Esophagus muscularis mucosa (tissue), 4 donors: ENCODE measurements at regions not wholly inside any gene's neighbourhood (a gene's known extent, or its start where the extent isn't known, plus 50 kb on each side); places are given as distances from the start of the nearest gene placed in this dataset.

Experiments
- DNase-seq: peaks from one replicate; pipeline ENCODE4 v3.0.0-alpha.2; 2017; ENCODE audit errors: extremely low spot score
- H3K27ac ChIP-seq, 4 donors: fragments of 200-600 bp; sonication (generic); replicated peaks in 1 of 4; 1 replicate in 3 of 4; 2 replicates in 1 of 4; pipeline ENCODE4 v1.5.1; 2016 to 2019; ENCODE audit warnings: mild to moderate bottlenecking in 1 of 4
- H3K27me3 ChIP-seq, 4 donors: fragments of 200-600 bp; sonication (generic); one replicate each; pipeline versions ENCODE4 v1.5.1 to v1.6.0; 2016 to 2019
- H3K36me3 ChIP-seq, 4 donors: fragments of 200-600 bp; sonication (generic); one replicate each; pipeline ENCODE4 v1.5.1; 2016 to 2019
- H3K4me1 ChIP-seq, 4 donors: fragments of 200-600 bp; sonication (generic); one replicate each; pipeline ENCODE4 v1.5.1; 2016 to 2019
- H3K4me3 ChIP-seq, 4 donors: fragments of 200-600 bp; sonication (generic); 1 replicate in 2 of 4; 2 replicates in 2 of 4; pipeline ENCODE4 v1.5.1; 2016 to 2019; ENCODE audit warnings: mild to moderate bottlenecking in 4 of 4, moderate library complexity in 1 of 4
- H3K9me3 ChIP-seq, 4 donors: fragments of 200-600 bp; sonication (generic); 1 replicate in 3 of 4; 2 replicates in 1 of 4; pipeline ENCODE4 v1.5.1; 2016 to 2019
- EP300 ChIP-seq: sonication (generic); formaldehyde crosslinking; IDR thresholded peaks from one replicate; pipeline ENCODE4 v1.6.1; 2017; ENCODE audit warnings: antibody characterized with exemption
- POLR2A ChIP-seq: fragments of 450-650 bp; IDR thresholded peaks from one replicate; pipeline ENCODE4 v1.6.1; 2017; ENCODE audit warnings: antibody characterized with exemption, moderate library complexity, mild to moderate bottlenecking, low read depth
- POLR2AphosphoS5 ChIP-seq, 2 donors: sonication (generic); formaldehyde crosslinking; IDR thresholded peaks; one replicate each; pipeline ENCODE4 v1.6.1; 2017; ENCODE audit warnings: antibody characterized with exemption in 2 of 2
- WGBS: methylation state at CpG from one replicate; pipeline ENCODE4 v1.1.5; 2018; 5-methylcytosine and 5-hydroxymethylcytosine counted together
- intact Hi-C: fragments of 100-400 bp; cut with DNase I; formaldehyde crosslinking; loops from one replicate; pipeline ENCODE4 v1.15.1; 2023
- TF ChIP-seq, protein P1 (sequence below), 3 experiments: fragments of 200-600 bp in 2 of 3; fragments of 450-650 bp in 1 of 3; sonication (generic) in 2 of 3; IDR thresholded peaks; one replicate each; pipeline ENCODE4 v1.5.1; 2017 to 2019; ENCODE audit warnings: antibody characterized with exemption in 3 of 3, mild to moderate bottlenecking in 2 of 3, moderate library complexity in 1 of 3

DNA sequence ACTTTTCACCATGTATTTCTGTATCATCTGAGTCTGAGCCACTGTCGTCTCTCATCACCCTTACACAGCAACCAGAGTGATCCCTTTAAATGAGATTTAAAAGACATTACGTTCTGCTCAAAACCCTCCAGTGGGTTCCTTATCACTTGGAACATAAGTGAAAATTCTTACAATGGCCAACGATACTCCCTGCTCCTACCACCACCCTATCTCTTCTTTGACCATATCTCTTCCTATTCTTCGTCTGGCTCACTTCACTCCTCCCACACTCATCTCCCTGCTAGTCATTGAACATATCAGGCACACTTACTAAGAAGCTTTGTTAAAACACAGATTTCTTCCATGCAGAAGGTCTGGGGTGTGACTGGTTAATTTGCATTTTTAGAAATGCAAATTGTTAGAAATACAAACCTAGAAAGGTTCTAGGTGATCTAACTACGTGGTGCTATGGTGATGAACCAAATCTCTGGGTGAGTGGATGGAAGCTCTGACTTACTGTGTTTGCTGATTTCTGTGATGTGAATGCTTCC, 166.6 kb upstream of the CD180 start:
- Histone ChIP-seq H3K27me3 (no peaks in the 10 kb centered on the region), H3K4me1 (peaks cover 0 to 27% (median 15%) of the 10 kb centered on the region in 4 donors), H3K9me3 (no peaks in the 10 kb centered on the region), H3K4me3 (no peak overlapping the region), H3K36me3 (no peaks in the 10 kb centered on the region), H3K27ac (no peak overlapping the region)
- 93% methylated on average over 5 of the region's 5 CpGs for WGBS
- DNase-seq, result no peak
- intact Hi-C loops, result no loop called here
- no peak for TF ChIP-seq EP300
- no peak for TF ChIP-seq POLR2A
- no peak for TF ChIP-seq POLR2AphosphoS5 (IDR thresholded peaks at IDR 0.05)
- TF ChIP-seq, protein P1, sequence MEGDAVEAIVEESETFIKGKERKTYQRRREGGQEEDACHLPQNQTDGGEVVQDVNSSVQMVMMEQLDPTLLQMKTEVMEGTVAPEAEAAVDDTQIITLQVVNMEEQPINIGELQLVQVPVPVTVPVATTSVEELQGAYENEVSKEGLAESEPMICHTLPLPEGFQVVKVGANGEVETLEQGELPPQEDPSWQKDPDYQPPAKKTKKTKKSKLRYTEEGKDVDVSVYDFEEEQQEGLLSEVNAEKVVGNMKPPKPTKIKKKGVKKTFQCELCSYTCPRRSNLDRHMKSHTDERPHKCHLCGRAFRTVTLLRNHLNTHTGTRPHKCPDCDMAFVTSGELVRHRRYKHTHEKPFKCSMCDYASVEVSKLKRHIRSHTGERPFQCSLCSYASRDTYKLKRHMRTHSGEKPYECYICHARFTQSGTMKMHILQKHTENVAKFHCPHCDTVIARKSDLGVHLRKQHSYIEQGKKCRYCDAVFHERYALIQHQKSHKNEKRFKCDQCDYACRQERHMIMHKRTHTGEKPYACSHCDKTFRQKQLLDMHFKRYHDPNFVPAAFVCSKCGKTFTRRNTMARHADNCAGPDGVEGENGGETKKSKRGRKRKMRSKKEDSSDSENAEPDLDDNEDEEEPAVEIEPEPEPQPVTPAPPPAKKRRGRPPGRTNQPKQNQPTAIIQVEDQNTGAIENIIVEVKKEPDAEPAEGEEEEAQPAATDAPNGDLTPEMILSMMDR (IDR thresholded peaks at IDR 0.05), result no peak

- H3K27ac ChIP-seq, result peak overlapping the region; percentile 46 to 61 (median 52)
- H3K4me1 ChIP-seq, result peaks cover 0 to 26% (median 15%) of the 10 kb centered on the region in 4 donors
- no peak for DNase-seq
- no peaks in the 10 kb centered on the region for H3K9me3 ChIP-seq
- WGBS, result 58% methylated on average over 6 of the region's 6 CpGs
- intact Hi-C loops, result no loop called here
- H3K27me3 ChIP-seq, result no peaks in the 10 kb centered on the region
- H3K36me3 ChIP-seq, result no peaks in the 10 kb centered on the region
- no peak overlapping the region for H3K4me3 ChIP-seq
- TF ChIP-seq EP300 (no peak), POLR2AphosphoS5 (IDR thresholded peaks at IDR 0.05) (no peak), POLR2A (no peak)
- TF ChIP-seq, protein P1 (IDR thresholded peaks at IDR 0.05), result no peak
Measured at GRCh38 chr5:67361932-67362729, 165.5 kb upstream of the CD180 start.

DNA sequence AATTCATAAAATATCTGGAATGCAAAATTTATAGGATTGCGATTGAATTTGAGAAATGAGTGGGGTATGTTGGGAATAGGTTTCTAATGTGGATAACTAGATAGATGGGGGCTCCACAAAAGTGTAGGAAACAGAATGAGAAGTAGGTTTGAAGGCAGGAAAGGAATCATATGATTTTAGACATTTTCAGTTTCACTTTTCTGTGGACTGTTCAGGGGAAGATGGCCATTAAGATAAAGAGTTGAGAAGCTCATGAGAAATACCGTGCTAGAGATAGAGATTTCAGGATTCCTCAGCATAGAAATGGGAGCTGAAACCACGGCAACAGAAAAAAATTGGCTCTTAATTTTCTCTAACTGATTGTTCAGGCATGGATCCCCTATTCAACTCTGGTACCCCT, 163.4 kb upstream of the CD180 start:
- no peaks in the 10 kb centered on the region for H3K36me3 ChIP-seq
- intact Hi-C loops, result no loop called here
- H3K27me3 ChIP-seq, result no peaks in the 10 kb centered on the region
- 75% methylated on average over 3 of the region's 3 CpGs for WGBS
- no peaks in the 10 kb centered on the region for H3K9me3 ChIP-seq
- TF ChIP-seq POLR2A, result no peak
- TF ChIP-seq POLR2AphosphoS5 (IDR thresholded peaks at IDR 0.05), result no peak
- no peak for TF ChIP-seq EP300
- TF ChIP-seq, protein P1 (IDR thresholded peaks at IDR 0.05), result no peak
- H3K4me1 ChIP-seq, result peaks cover 0 to 20% (median 15%) of the 10 kb centered on the region in 4 donors
- H3K27ac ChIP-seq, result no peak overlapping the region
- DNase-seq, result no peak
- no peak overlapping the region for H3K4me3 ChIP-seq

DNA sequence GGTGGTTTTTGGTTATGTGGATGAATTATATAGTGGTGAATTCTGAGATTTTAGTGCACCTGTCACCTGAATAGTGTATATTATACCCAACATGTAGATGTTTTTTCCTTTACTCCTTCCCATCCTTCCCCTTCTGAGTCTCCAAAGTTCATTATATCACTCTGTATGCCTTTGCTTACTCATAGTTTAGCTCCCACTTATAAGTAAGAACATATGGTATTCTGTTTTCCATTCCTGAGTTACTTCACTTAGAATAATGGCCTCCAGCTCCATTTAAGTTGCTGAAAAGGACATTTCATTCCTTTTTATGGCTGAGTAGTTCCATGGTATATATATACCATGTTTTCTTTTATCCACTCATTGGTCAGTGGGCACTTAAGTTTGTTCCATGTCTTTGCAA, 161.6 kb upstream of the CD180 start:
- Histone ChIP-seq H3K27ac (no peak overlapping the region), H3K36me3 (no peaks in the 10 kb centered on the region), H3K27me3 (no peaks in the 10 kb centered on the region), H3K4me1 (peaks cover 0 to 30% (median 19%) of the 10 kb centered on the region in 4 donors), H3K9me3 (no peaks in the 10 kb centered on the region), H3K4me3 (no peak overlapping the region)
- no peak for DNase-seq
- intact Hi-C loops, result no loop called here
- TF ChIP-seq, protein P1 (IDR thresholded peaks at IDR 0.05), result no peak
- TF ChIP-seq POLR2A (no peak), POLR2AphosphoS5 (IDR thresholded peaks at IDR 0.05) (no peak), EP300 (no peak)
